HEK293T (cell line): ENCODE measurements at regions not wholly inside any gene's neighbourhood (a gene's known extent, or its start where the extent isn't known, plus 50 kb on each side); places are given as distances from the start of the nearest gene placed in this dataset.

ENCODE experiments used
- ARNT ChIP-seq: fragments of 450-650 bp; IDR thresholded peaks from 2 replicates; pipeline ENCODE4 v1.6.1; 2017; ENCODE audit warnings: mild to moderate bottlenecking
- BHLHE40 ChIP-seq: fragments of 450-650 bp; IDR thresholded peaks from 2 replicates; pipeline ENCODE4 v1.6.1; 2016; ENCODE audit warnings: mild to moderate bottlenecking, moderate library complexity, borderline replicate concordance
- FOXA1 ChIP-seq: fragments of 450-650 bp; IDR thresholded peaks from 2 replicates; pipeline ENCODE4 v1.6.1; 2016; ENCODE audit warnings: mild to moderate bottlenecking
- FOXK2 ChIP-seq: fragments of 450-650 bp; IDR thresholded peaks from 2 replicates; pipeline ENCODE4 v1.6.1; 2016; ENCODE audit warnings: mild to moderate bottlenecking
- FOXM1 ChIP-seq: fragments of 450-650 bp; IDR thresholded peaks from 2 replicates; pipeline ENCODE4 v1.6.1; 2017; ENCODE audit warnings: mild to moderate bottlenecking, borderline replicate concordance
- HDGF ChIP-seq: fragments of 450-650 bp; IDR thresholded peaks from 2 replicates; pipeline ENCODE4 v1.6.1; 2017; ENCODE audit warnings: antibody characterized with exemption, borderline replicate concordance
- LEF1 ChIP-seq: fragments of 450-650 bp; IDR thresholded peaks from 2 replicates; pipeline ENCODE4 v1.6.1; 2017; ENCODE audit warnings: mild to moderate bottlenecking, borderline replicate concordance
- NFRKB ChIP-seq: fragments of 450-650 bp; IDR thresholded peaks from 2 replicates; pipeline ENCODE4 v1.6.1; 2016; ENCODE audit warnings: mild to moderate bottlenecking, moderate library complexity
- PKNOX1 ChIP-seq: fragments of 450-650 bp; IDR thresholded peaks from 2 replicates; pipeline ENCODE4 v1.6.1; 2016
- SP1 ChIP-seq: fragments of 450-650 bp; IDR thresholded peaks from 2 replicates; pipeline ENCODE4 v1.6.1; 2017
- SUZ12 ChIP-seq: fragments of 450-650 bp; IDR thresholded peaks from 2 replicates; pipeline ENCODE4 v1.6.1; 2016; ENCODE audit warnings: mild to moderate bottlenecking
- TARDBP ChIP-seq: fragments of 450-650 bp; IDR thresholded peaks from 2 replicates; pipeline ENCODE4 v1.6.1; 2016
- ZNF384 ChIP-seq: fragments of 450-650 bp; IDR thresholded peaks from 2 replicates; pipeline ENCODE4 v1.6.1; 2016

GRCh38 chr3:66142079-66142478 lies 78.7 kb upstream of the SLC25A26 start:
- TF ChIP-seq SP1 (no peak), FOXM1 (no peak), LEF1 (no peak), FOXK2 (no peak), ARNT (no peak), NFRKB (no peak), ZNF384 (no peak), HDGF (no peak), FOXA1 (no peak), TARDBP (no peak), PKNOX1 (no peak), BHLHE40 (no peak), SUZ12 (no peak)
